Skeletal muscle satellite cell (primary cell): ENCODE measurements at regions not wholly inside any gene's neighbourhood (a gene's known extent, or its start where the extent isn't known, plus 50 kb on each side); places are given as distances from the start of the nearest gene placed in this dataset.

ENCODE experiments used
- H3K27me3 ChIP-seq: 2 replicates; pipeline ENCODE4 v1.7.0; 2013; ENCODE audit warnings: low read length; ENCODE audit not compliant: control insufficient read depth, insufficient read depth
- H3K36me3 ChIP-seq: 2 replicates; pipeline ENCODE4 v1.7.0; 2013; ENCODE audit warnings: mild to moderate bottlenecking, control low read depth, low read length; ENCODE audit not compliant: insufficient read depth
- H3K4me1 ChIP-seq: 2 replicates; pipeline ENCODE4 v1.7.0; 2013; ENCODE audit warnings: low read length; ENCODE audit not compliant: control insufficient read depth, insufficient read depth
- H3K4me2 ChIP-seq: 2 replicates; pipeline ENCODE4 v1.7.0; 2013; ENCODE audit warnings: mild to moderate bottlenecking, low read length
- H3K4me3 ChIP-seq: 2 replicates; pipeline ENCODE4 v1.7.0; 2013; ENCODE audit warnings: low read length
- H3K9ac ChIP-seq: 2 replicates; pipeline ENCODE4 v1.7.0; 2013; ENCODE audit warnings: mild to moderate bottlenecking, low read depth, low read length, moderate library complexity
- H3K9me3 ChIP-seq: replicated peaks from 2 replicates; pipeline ENCODE4 v1.7.0; 2013; ENCODE audit warnings: mild to moderate bottlenecking, control low read depth, low read length

DNA sequence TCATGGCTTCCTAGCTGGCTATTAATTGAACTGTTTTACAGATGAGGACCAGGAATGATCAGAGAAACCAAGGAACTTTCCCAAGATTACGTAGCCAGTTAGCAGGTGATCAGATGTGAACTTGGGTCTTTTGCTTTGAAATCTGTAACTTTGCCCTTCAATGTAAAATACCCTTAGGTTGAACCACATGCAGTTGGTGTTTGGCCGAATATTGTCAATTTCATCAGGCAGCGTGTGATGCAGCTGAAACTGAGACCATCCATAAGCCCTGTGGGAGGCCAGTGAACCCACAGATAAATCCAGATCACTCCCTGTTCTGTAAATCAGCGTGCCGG lies 150.8 kb downstream of the ETS2 start:
- H3K4me1 ChIP-seq = peaks cover 20% of the 10 kb centered on the region
- H3K27me3 ChIP-seq = peaks cover 19% of the 10 kb centered on the region
- no peak overlapping the region for H3K9ac ChIP-seq
- H3K36me3 ChIP-seq = no peaks in the 10 kb centered on the region
- no peaks in the 10 kb centered on the region for H3K9me3 ChIP-seq
- no peak overlapping the region for H3K4me3 ChIP-seq
- no peak overlapping the region for H3K4me2 ChIP-seq

DNA sequence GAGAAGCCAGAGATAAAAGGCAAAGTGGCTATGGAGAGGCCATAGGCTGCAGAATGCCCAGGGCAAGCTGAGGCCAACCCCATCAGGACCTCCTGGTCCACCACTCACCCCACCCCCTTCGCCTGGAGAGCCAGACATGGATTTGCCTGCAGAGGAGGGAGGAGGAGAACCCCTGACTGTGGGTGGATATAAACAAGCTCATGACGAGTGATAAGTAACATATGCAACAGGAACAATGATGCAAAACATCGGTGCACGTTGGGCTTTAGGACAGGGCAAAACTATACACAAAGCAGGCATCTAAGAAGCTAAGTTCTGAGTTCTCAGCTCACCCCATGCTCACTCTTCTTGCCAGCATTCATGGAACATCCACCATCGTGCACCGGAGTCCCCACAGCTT lies 150.3 kb downstream of the ETS2 start:
- Histone ChIP-seq H3K4me2 (no peak overlapping the region), H3K9me3 (no peaks in the 10 kb centered on the region), H3K27me3 (peaks cover 19% of the 10 kb centered on the region), H3K4me3 (no peak overlapping the region), H3K9ac (no peak overlapping the region), H3K4me1 (peaks cover 25% of the 10 kb centered on the region), H3K36me3 (no peaks in the 10 kb centered on the region)

DNA sequence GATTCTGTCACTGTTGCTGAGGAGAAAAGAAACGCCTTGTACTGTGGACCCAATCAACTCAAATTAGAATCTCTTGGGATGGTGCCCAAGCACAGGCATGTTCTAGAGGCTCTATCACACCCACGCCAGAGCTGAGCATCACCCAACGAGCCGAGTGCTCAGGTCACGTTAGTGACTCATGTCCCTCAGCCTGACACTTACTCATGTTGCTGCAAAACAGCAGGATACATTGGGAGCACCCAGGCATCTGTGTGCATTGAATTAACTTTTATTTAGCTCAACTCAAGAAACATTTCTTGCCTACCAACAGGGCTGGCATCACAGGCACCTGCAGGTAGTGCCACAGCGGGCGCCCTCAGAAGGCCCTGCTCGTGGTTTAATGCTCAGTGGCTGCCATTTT lies 149.8 kb downstream of the ETS2 start:
- Histone ChIP-seq H3K4me3 (no peak overlapping the region), H3K27me3 (peaks cover 19% of the 10 kb centered on the region), H3K36me3 (no peaks in the 10 kb centered on the region), H3K4me2 (no peak overlapping the region), H3K9me3 (no peaks in the 10 kb centered on the region), H3K9ac (no peak overlapping the region), H3K4me1 (peaks cover 30% of the 10 kb centered on the region)

DNA sequence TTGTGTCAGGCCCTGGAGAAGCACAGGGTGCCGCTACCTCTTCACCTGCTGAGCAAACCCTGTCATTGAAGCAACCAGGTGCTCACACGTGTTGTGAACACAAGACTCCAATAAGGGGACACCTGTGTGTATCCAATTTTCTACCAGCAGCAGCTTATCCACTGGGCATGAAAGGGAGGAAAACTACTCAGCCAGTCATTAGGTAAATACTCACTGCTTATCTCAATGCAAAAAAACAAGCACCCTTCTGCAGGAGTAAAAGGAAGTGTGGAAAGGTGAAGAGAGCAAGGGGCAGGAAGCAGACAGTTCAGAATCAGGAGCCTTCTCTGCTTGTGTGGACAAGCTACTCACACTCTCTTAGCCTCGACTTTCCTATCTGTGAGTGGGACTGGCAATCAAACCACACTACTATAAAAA lies 148.9 kb downstream of the ETS2 start:
- Histone ChIP-seq H3K4me2 (no peak overlapping the region), H3K4me1 (peaks cover 36% of the 10 kb centered on the region), H3K9me3 (no peaks in the 10 kb centered on the region), H3K36me3 (no peaks in the 10 kb centered on the region), H3K4me3 (no peak overlapping the region), H3K9ac (no peak overlapping the region), H3K27me3 (peaks cover 19% of the 10 kb centered on the region)

DNA sequence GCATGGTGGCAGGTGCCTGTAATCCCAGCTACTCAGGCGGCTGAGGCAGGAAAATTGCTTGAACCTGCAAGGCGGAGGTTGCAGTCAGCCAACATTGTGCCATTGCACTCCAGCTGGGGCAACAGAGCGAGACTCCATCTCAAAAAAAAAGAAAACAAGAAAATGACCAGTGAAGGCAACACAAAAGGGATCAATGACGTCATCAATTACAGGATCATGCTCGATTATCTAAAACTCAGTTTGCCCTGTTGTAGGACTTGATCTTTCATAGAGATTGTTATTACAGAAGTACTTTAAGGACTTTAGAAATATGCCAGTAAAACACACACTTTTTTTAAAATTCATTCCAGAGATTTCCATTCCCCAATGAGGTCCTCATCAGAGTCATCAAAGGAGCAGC lies 147.8 kb downstream of the ETS2 start:
- Histone ChIP-seq H3K36me3 (no peaks in the 10 kb centered on the region), H3K4me3 (no peak overlapping the region), H3K4me1 (peaks cover 28% of the 10 kb centered on the region), H3K27me3 (peaks cover 19% of the 10 kb centered on the region), H3K9ac (no peak overlapping the region), H3K9me3 (no peaks in the 10 kb centered on the region), H3K4me2 (no peak overlapping the region)

DNA sequence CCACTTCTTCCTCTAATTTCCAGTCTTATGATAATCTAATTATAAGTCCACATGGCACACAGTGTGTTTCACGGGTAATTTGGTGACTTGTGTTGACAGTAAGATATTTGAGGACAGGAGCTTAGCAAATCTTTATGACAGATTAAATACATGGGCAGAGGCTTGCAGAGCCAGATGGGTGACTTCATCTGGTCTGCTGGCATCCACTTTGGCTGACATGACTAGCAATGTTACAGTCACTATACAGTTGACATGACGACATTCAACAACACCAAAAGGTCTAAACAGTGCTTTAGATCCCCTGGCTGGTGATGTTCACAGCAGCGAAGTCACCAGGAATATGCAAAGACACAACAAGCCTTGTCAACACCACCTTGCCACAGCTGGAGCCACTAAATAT lies 147.2 kb downstream of the ETS2 start:
- Histone ChIP-seq H3K9me3 (no peaks in the 10 kb centered on the region), H3K4me1 (peaks cover 32% of the 10 kb centered on the region), H3K36me3 (no peaks in the 10 kb centered on the region), H3K4me3 (no peak overlapping the region), H3K27me3 (peaks cover 22% of the 10 kb centered on the region), H3K4me2 (no peak overlapping the region), H3K9ac (no peak overlapping the region)

DNA sequence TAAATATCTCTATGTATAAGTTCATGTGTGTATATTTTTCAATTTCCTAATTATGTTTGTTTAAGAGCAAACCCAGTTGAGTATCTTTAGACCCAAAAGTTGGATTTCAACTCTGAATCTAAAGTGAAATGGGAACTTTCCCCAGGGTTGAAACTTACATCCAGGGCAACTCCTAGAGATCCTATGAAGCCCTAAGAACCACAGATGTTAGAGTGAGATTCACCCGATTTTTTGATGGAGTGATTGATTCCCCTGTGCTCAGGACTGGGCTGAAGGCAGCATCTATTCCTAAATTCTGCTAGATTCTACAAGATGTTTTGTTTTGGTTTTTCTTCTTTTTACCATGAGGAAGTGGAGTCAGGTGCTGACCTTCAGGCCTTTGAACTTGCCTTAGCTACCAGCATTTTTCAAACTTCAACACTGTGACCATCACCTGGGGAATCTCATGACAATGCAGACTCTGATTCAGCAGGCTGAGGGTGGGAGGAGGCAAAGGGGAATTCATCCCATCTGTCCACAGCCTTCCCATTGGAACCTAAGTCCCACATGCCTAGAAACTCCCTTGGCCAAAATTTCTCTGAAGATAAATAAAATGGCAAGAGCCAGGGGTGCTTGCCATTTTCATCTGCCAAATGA lies 145.5 kb downstream of the ETS2 start:
- peaks cover 26% of the 10 kb centered on the region for H3K27me3 ChIP-seq
- no peaks in the 10 kb centered on the region for H3K36me3 ChIP-seq
- no peaks in the 10 kb centered on the region for H3K9me3 ChIP-seq
- H3K9ac ChIP-seq = no peak overlapping the region
- H3K4me2 ChIP-seq = peak overlapping the region; percentile 39
- peaks cover 32% of the 10 kb centered on the region for H3K4me1 ChIP-seq
- H3K4me3 ChIP-seq = no peak overlapping the region

DNA sequence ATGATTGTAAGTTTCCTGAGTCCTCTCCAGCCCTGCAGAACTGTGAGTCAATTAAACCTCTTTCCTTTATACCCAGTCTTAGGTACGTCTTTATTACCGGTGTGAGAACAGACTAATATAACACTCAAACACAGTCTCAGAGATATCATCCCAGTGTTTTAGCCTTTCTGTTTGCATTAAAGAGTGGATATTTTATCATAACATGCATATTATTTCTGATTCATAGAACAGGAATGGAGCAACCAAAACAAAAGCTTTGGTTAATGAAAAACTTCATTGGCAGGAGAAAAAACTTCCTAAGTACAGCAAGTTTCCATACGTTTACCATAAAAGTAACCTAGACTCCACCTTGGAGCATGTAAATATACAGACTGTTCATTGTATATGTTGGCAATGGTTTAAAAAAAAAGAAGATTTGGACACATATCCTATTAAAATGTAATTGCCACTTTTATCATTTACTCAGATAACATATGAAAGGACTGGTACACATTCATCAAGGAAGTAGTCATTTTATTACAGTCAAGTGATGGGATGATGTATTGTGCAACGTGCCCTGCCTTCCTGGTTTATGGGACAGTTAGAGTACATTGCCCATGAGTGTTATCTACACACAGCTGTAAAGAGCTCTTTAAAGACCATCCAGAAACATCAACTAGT lies 144.8 kb downstream of the ETS2 start:
- peaks cover 30% of the 10 kb centered on the region for H3K4me1 ChIP-seq
- peak overlapping the region; percentile 27 for H3K9ac ChIP-seq
- H3K9me3 ChIP-seq = no peaks in the 10 kb centered on the region
- peak overlapping the region; percentile 39 for H3K4me2 ChIP-seq
- peaks cover 26% of the 10 kb centered on the region for H3K27me3 ChIP-seq
- no peak overlapping the region for H3K4me3 ChIP-seq
- H3K36me3 ChIP-seq = no peaks in the 10 kb centered on the region

DNA sequence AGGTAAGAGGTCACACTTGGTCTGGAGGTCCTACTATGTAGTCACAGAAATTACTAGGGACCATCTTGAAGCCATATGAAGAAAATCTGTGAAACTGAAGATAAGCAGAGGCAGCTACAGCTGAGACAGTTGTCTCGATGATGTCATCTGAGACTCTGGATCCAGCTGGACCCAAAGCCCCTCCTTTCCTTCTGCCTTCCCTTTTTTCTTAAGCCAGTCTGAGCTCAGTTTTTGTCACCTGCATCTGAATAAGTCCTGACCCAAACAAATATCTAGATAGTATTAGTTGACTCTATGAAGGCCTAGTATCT lies 143.3 kb downstream of the ETS2 start:
- Histone ChIP-seq H3K9me3 (no peaks in the 10 kb centered on the region), H3K4me2 (no peak overlapping the region), H3K4me1 (peaks cover 24% of the 10 kb centered on the region), H3K36me3 (no peaks in the 10 kb centered on the region), H3K4me3 (no peak overlapping the region), H3K27me3 (peaks cover 14% of the 10 kb centered on the region), H3K9ac (no peak overlapping the region)

DNA sequence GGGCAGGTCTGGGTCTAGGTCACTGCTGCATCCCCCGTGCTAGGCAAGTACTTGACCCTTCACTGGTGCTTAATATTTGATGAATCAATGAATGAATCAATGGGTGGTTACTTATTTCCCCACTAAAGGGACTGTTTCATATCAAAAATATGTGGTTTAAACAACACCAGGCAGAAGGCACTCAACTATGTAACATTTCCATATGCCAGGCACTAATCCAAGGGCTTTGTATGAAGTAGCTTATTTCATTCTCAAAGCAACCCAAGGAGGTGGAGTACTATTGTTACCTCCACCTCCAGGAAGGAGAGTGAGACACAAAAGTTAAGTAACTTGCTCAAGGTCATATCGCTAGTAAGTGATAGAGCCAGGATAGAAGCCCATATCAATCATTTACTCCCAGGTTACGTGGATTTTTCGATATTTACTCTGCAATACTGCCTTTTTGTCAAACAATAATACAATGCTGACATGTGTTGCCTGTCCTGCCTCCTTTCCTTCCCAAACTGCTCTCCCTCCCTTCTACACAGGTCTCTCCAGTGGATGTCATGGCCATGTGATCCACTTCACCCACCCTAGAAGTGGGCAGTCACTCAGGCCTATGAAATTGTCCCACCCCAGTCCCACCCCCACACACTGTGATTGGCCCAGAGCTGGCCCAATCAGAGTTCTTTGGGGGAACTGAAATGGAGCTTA lies 142.8 kb downstream of the ETS2 start:
- H3K36me3 ChIP-seq = no peaks in the 10 kb centered on the region
- H3K4me3 ChIP-seq = no peak overlapping the region
- H3K4me1 ChIP-seq = peaks cover 24% of the 10 kb centered on the region
- no peak overlapping the region for H3K4me2 ChIP-seq
- H3K9ac ChIP-seq = no peak overlapping the region
- H3K9me3 ChIP-seq = no peaks in the 10 kb centered on the region
- H3K27me3 ChIP-seq = peaks cover 12% of the 10 kb centered on the region

DNA sequence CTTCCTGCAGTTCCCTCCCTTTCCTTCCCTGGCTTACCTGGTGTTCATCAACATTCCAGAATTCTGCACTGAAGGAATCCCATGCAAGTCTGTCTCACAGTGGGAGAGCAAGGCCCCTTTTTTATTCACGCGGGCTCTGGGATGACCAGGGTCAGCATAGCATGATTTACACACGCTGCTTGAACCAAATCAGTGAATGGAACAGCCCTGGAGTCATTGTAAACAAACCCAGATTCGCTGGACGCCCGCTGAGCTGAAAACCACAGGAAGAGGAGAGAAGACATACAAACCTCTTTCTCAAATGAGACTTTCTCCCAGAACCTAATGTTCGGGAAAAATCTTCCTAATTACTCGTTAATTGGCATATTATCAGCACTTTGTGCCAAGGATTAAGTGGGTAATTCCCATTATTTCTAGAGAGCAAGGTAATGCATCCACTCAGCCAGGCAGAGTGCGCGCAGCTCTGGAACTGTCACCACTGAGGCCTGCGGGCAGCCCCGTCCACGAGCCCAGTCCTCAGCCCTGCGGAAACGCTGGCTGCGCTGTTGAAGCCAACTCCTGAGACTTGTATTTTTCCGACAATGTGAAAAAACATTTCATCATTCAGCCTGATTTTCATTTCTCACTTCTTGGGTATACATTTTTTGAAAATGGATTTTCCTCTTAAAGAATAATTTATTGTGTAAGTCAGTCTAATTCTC lies 140.0 kb downstream of the ETS2 start:
- H3K36me3 ChIP-seq = no peaks in the 10 kb centered on the region
- peaks cover 17% of the 10 kb centered on the region for H3K4me1 ChIP-seq
- no peaks in the 10 kb centered on the region for H3K9me3 ChIP-seq
- no peak overlapping the region for H3K4me3 ChIP-seq
- peaks cover 24% of the 10 kb centered on the region for H3K27me3 ChIP-seq
- no peak overlapping the region for H3K4me2 ChIP-seq
- H3K9ac ChIP-seq = no peak overlapping the region
